ENCODE measurements at regions not wholly inside any gene's neighbourhood (a gene's known extent, or its start where the extent isn't known, plus 50 kb on each side); places are given as distances from the start of the nearest gene placed in this dataset.

GRCh38 chr11:39960206-39960605 lies 1499.2 kb downstream of the LRRC4C start:
- TF ChIP-seq, protein P1, sequence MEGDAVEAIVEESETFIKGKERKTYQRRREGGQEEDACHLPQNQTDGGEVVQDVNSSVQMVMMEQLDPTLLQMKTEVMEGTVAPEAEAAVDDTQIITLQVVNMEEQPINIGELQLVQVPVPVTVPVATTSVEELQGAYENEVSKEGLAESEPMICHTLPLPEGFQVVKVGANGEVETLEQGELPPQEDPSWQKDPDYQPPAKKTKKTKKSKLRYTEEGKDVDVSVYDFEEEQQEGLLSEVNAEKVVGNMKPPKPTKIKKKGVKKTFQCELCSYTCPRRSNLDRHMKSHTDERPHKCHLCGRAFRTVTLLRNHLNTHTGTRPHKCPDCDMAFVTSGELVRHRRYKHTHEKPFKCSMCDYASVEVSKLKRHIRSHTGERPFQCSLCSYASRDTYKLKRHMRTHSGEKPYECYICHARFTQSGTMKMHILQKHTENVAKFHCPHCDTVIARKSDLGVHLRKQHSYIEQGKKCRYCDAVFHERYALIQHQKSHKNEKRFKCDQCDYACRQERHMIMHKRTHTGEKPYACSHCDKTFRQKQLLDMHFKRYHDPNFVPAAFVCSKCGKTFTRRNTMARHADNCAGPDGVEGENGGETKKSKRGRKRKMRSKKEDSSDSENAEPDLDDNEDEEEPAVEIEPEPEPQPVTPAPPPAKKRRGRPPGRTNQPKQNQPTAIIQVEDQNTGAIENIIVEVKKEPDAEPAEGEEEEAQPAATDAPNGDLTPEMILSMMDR (conservative IDR thresholded peaks at IDR 0.05; ENCODE audit: low read length) = no peak
- TF ChIP-seq EZH2phosphoT487 (IDR thresholded peaks at IDR 0.05; ENCODE audit: borderline replicate concordance, low read depth, low read length) = no peak
